ENCODE measurements at regions not wholly inside any gene's neighbourhood (a gene's known extent, or its start where the extent isn't known, plus 50 kb on each side); places are given as distances from the start of the nearest gene placed in this dataset.

GRCh38 chr6:43915986-43916923, 146.2 kb downstream of the VEGFA start (continued):
- TF ChIP-seq TOE1 (IDR thresholded peaks at IDR 0.05; ENCODE audit: borderline replicate concordance) = no peak
- TF ChIP-seq TOE1 (CRISPR knock-in tag; IDR thresholded peaks at IDR 0.05; ENCODE audit: borderline replicate concordance, low read depth) = no peak
- peak; percentile 92 for TF ChIP-seq SMAD4 (CRISPR knock-in tag; conservative IDR thresholded peaks at IDR 0.05)
- no peak for TF ChIP-seq RBM17 (IDR thresholded peaks at IDR 0.05; ENCODE audit: borderline replicate concordance, low read depth, low read length)
- no peak for TF ChIP-seq THRAP3 (IDR thresholded peaks at IDR 0.05; ENCODE audit: borderline replicate concordance)
- 0 out of 2 replicates have a peak, but pooled peaks have one; percentile 10 for TF ChIP-seq USF1 (CRISPR knock-in tag; IDR thresholded peaks at IDR 0.05)
- TF ChIP-seq PHTF2 (CRISPR knock-in tag; IDR thresholded peaks at IDR 0.05) = 0 out of 2 replicates have a peak, but pooled peaks have one; percentile 69
- peak; percentile 68; the same call in 1 of the 2 replicates for TF ChIP-seq ZNF449 (CRISPR knock-in tag; IDR thresholded peaks at IDR 0.05)
- TF ChIP-seq CSDE1 (IDR thresholded peaks at IDR 0.05) = no peak
- TF ChIP-seq PML (IDR thresholded peaks at IDR 0.05; ENCODE audit: low read length) = 0 out of 2 replicates have a peak, but pooled peaks have one; percentile 23
- no peak for TF ChIP-seq GABPB1 (CRISPR knock-in tag; IDR thresholded peaks at IDR 0.05)
- TF ChIP-seq MNT (conservative IDR thresholded peaks at IDR 0.05) = no peak
- TF ChIP-seq BACH1 (tag; IDR thresholded peaks at IDR 0.05) = peak; percentile 65
- no peak for TF ChIP-seq TSC22D4 (tag; IDR thresholded peaks at IDR 0.05)
- TF ChIP-seq HSF4 (CRISPR knock-in tag; IDR thresholded peaks at IDR 0.05; ENCODE audit: borderline replicate concordance) = peak; percentile 47; the same call in 1 of the 2 replicates
- no peak for TF ChIP-seq ARHGAP35 (IDR thresholded peaks at IDR 0.05; ENCODE audit: partially characterized antibody)
- TF ChIP-seq TAF15 (IDR thresholded peaks at IDR 0.05; ENCODE audit: low read depth, low read length) = no peak
- TF ChIP-seq ATF7 (IDR thresholded peaks at IDR 0.05) = peak; percentile 41
- peak; percentile 47 for TF ChIP-seq ZFP36 (IDR thresholded peaks at IDR 0.05; ENCODE audit: low read depth, low read length, partially characterized antibody)
- 0 out of 2 replicates have a peak, but pooled peaks have one; percentile 23 for TF ChIP-seq BCL6 (CRISPR knock-in tag; IDR thresholded peaks at IDR 0.05)
- no peak for TF ChIP-seq TFAM (CRISPR knock-in tag; conservative IDR thresholded peaks at IDR 0.05)
- TF ChIP-seq SMC3 (conservative IDR thresholded peaks at IDR 0.05; ENCODE audit: insufficient read depth, low read depth, low read length) = no peak
- TF ChIP-seq SRSF9 (IDR thresholded peaks at IDR 0.05; ENCODE audit: borderline replicate concordance, low read depth, low read length) = no peak
- TF ChIP-seq TCF7L2 (IDR thresholded peaks at IDR 0.05; ENCODE audit: low read depth, low read length) = no peak

Measured in K562 (cell line).